RPMI7951 (cell line): ENCODE measurements at regions not wholly inside any gene's neighbourhood (a gene's known extent, or its start where the extent isn't known, plus 50 kb on each side); places are given as distances from the start of the nearest gene placed in this dataset.

Experiments used
- DNase-seq: peaks from one replicate; pipeline ENCODE4 v3.0.0-alpha.2; 2012; ENCODE audit warnings: low read depth

DNA sequence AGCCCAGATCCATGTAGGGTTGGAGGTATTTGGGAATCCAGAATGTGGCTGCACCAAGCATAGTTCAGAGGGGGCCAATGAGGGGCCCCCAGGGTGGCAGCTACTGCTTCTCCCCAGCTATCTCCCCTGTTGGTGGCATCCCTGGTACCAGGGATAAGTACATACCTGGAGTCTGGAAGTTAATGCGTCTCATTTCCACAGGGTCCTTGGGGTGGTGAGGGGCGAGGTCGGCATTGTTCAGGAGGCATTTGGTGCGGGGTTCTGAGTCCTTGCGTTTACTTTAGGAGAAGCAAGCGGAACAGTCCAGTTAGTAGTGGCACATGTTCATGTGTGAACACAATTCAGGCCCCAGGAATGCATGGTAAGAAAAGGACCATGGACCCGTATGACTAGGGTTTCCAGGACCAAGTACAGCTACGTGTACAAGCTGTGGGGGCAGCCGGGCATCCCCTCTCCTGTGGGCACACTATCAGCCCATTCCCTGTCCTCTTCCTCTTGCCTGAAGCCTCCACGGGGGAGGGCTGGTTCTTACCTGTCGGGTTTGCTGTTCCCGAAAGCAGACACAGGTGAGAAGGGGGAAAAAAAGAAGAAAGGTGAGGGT lies 122.3 kb downstream of the PTPRS start:
- DNase-seq: no peak

DNA sequence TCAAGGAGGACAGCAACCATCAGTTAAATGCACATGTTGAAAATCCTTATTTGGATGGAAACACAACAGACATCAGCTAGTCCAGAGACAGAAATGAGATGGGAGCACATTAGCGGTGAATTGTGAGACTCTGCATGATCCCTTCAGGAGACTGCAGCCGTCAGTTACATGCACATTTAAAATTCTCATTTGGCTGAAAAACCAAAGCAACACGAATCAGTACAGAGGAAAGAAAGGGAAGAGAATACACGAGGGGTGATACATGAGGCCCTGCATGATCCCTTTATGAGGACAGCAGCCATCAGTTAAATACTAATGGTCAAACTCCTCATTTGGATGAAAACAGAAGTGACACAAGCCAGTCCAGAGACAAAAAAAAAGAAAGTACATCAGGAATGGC lies 123.4 kb downstream of the PTPRS start:
- no peak for DNase-seq

DNA sequence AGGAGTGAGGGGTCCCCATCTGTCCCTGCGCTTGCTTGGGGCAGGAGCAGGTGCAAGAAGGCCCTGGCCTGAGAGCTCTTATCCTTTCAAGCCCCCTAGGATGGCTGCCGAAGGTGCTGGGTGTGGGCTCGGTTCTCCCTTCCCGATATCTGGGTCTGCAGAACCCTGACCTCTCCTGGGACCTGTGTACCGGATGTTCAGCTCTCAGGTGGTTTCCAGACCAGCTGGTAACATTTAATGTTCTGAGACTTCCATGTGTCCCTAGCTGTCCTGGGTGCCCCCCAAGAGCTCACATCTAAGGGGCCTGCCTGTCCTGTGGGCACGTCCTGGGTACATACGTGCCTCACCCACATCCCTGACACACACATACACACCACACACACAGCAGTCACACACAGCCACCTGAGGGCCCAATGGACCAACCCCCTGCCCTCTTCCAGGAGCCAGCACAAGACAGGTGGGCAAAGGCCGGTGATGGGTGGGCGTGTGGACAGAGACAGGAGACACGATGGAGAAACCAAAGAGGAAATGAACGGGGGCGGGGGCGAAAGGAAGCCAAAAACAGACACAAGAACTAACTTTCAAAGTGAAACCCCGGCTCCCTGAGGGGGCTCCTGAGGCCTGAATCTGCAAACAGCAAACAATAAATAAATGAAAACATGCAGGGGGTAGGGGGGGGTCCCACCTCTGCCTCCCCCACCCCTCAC lies 124.3 kb downstream of the PTPRS start:
- DNase-seq: no peak

DNA sequence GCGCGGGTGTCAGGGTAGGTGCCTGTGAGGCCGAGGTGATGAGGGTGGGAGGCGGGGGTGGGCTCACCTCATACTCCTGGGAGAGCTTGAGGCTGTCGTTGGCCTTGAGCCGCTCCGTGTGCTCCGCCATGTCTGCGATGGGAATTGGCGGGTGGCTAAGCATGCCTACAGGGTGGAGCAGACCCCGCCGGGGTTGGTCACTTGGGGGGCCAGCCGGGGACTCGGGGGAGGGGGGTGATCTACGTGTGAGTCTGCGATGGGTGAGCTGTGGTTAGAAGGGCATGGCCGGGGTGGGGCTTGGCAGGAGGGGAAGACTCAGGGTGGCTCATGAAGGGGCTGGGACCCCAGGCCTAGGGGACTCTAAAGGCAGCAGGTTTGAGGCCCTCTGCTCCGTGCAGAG lies 125.2 kb downstream of the PTPRS start:
- no peak for DNase-seq

DNA sequence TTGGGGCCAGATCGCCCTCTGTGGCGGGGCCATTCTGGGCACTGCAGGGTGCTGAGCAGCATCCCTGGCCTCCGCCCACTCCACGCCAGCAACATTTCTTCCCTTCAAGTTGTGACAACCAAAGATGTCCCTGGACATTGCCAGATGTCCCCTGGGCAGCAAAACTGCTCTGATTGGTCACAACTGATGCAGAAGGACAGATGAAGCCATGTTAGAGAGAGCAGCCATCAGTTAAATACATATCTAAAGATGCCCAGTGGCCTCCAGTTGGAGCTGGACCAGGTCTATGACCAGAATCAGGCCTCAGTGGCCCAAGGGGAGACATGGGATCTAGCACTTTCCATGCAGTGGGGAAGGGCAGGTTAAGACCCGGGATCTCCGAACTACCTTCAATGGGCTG lies 125.7 kb downstream of the PTPRS start:
- DNase-seq: no peak

DNA sequence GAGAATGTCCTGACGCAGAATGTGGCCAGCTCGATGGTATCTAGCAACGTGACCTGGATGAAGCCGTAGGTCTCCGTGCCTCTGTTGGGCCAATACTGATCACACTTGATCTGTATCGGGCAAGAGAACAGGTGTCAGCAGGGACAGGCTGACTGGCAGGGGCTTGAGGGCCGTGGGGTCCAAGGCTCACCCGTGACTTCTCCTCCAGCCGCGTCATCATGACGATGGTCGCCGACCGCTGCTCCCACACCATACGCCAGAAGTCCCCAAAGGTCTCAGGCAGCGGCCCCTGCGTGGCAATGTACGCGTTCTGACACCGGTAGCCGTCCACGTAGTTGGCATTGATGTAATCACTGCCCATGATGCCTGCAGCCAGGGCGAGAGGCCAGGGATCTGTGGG lies 126.2 kb downstream of the PTPRS start:
- DNase-seq: no peak

DNA sequence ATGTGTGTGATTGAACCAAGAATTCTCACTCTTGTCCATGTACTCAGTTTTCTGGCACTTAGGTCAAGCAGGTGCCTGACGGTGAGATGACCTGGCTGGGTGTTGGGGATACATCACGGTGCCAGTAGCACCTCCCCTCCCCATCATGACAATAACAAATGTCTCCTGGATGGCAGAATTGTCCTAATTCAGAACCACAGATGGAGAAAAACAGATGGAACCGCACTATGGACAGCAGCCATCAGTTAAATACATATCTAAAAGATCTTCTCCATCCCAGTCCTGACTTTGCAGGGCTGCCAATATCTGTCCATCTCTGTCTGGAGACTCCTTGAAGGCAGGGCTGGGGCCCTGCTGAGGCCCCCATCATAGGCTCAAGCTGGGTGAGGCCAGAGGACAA lies 126.9 kb downstream of the PTPRS start:
- DNase-seq: no peak

DNA sequence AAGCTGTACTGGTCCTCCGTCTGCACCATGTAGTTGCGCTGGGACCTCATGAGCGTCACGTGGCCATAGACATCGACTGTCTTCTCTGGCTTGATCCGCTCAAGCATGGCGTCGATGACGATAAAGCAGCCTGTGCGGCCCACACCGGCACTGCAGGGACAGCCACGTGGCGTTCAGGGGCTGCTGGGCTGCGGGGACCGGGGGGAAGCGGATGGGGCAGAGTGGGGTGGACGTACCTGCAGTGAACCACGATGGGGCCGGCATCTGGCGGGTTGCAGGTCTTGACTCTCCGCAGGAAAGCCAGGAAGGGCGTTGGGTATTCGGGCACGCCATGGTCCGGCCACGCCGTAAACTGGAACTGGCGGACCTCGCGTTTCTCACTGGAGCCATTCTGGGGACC lies 128.5 kb downstream of the PTPRS start:
- DNase-seq: no peak

DNA sequence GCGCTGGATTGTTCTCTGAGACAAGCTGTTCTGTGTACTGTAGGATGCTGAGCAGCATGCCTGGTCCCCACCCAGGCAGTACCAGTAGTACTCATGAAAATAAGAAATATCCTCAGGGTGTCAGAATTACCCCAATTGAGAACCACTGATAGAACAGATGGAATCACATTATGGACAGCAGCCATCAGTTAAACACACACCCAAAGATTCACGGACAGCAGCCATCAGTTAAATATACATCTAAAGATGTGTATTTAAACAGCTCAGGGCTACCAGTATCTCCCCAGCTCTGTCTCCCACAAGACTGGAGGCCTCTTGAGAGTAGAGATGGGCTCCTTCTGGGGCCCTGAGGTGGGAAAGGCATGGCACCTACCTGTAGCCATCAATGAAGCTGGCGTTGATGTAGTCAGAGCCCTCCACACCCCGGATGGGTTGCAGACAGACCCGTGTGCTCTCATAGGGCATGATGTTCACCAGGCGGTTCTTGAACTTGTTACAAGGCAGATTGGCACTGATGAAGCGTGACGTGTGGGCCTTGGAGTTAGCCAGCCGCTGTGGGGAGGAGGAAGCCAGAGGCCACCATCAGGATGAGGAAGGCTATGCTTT lies 129.3 kb downstream of the PTPRS start:
- DNase-seq: no peak

DNA sequence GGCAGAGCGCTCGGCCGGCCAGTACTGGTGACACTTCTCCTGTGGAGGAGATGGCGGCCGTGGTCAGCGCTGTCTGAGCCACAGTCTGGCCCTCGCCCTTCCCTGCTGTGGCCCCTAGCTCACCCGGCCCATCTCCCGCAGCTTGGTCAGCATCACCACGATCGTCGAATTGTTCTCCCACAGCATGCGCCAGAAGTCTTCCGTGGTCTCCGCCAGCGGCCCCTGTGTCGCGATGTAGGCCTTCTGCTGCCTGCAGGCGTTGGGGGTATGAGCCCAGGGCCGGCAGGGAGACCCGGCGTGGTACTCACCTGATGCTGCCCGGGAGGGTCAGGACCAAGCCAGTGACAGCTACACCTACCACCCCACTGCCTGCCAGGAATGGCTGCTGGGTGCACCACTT lies 130.1 kb downstream of the PTPRS start:
- no peak for DNase-seq

DNA sequence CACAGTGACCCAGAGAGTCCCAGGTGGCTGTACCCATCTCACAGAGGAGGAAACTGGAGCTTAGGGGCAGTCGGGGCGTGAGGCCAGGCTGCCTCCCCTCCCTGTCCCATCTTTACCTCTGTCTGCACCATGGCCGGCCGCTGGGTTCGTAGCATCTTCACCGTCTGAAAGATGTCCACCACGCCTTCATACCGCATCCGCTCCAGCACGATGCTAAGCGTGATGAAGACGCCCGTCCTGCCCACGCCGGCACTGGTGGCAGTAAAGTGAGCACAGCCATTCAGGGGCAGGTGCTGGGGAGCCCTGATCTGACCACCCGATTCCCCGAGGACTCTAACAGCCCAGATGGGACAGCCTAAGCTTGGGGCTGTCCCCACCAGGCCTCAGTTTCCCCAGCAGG lies 132.8 kb downstream of the PTPRS start:
- no peak for DNase-seq

DNA sequence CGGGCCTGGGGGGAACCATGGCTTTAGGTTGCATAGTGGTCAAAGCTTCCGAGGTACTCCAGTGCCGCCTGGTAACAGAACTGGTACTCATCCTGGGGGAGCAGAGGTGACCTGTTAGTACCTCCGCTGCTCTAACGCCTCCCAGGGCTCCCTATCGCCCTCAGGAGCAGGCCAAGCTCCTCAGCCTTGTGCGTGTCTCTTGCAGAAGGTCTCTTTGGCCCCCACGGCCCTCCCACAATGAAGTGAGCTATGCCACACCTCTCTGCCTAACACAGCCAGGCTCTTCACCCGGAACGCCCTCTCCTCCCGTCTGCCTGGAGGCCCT lies 133.9 kb downstream of the PTPRS start:
- no peak for DNase-seq

DNA sequence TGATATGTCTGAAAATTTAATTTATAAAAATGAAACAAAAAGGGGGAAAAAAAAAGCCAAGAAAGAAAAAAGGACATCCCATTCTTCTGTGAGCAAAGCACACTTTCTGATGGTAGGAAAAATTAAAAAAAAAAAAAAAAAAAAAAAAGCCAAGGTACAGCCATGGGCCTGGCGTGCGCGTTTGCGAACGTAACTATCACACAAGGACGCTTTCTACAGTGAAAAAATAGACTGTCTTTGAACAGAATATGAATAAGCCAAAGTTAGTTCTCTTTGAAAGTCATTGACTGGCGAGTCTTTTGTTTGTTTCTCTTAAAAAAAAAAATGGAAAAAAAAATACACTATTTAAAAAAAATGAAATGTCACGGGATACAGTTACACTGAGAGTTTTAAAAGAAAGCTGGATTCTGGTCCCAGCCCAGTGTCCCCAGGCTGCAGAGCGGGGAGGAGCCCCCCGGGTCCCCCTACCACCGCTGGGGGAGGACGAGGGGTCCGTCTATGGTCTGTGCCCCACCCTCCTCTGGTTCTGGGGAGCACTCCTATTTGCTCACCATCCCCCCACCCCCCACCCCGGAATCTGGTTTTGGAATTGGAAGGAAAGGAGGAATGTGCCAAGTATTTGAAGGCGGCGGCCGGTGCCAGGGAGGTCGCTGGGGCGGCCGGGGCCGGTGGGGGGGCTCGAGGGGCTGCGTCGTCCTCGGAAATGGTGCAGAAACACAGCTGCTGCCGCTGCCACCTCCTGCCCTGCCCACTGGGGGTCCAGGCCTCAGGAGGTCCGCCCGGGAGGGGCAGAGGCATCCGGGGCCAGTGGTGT lies 134.5 kb downstream of the PTPRS start:
- no peak for DNase-seq

DNA sequence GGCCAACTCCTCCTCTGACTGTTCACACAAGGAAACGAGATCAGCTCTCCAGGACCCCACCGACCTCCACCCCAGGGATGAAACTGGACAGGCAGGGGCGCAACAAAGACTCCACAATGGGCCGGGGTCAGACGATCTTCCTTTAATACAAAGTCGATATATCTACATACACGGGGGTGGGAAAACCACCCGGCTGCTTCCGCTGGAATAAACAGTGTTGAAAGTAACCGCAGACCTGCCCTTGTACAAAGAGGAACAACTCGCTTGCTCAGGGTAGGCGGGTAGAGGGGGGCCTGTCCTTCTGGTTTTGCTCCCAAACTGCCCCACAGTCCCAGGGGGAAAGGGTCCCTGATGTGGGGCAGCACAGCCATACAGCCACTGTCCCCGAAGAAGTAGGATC lies 135.2 kb downstream of the PTPRS start:
- DNase-seq: no peak

DNA sequence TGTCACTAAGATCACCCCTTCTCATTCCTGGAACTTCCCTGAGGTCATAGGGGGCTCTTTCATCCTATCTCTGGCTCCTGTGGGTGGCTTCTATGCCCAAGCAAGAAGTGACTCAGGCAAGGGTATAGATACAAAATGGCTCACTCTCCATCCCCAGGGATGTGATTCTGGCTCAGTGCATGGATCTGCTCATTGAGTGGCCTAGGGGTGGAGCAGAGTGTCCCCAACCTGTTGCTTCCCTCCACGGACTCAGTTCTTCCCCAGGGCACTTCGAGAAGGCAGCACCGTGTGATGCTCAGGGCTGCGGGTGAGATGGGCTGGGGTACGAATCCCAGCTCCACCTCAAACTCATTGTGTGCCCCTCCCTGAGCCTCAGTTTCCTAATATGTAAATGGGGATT lies 136.4 kb downstream of the PTPRS start:
- DNase-seq: no peak
